ENCODE measurements at regions not wholly inside any gene's neighbourhood (a gene's known extent, or its start where the extent isn't known, plus 50 kb on each side); places are given as distances from the start of the nearest gene placed in this dataset.

- TF ChIP-seq CTCF (IDR thresholded peaks at IDR 0.05) (no peak), POLR2AphosphoS5 (IDR thresholded peaks at IDR 0.05) (no peak), EP300 (IDR thresholded peaks at IDR 0.05) (no peak)
Observed at GRCh38 chr6:43869079-43869710, 99.2 kb downstream of the VEGFA start.
